ENCODE measurements at regions not wholly inside any gene's neighbourhood (a gene's known extent, or its start where the extent isn't known, plus 50 kb on each side); places are given as distances from the start of the nearest gene placed in this dataset.

- no peaks in the 10 kb centered on the region for H4K20me1 ChIP-seq (ENCODE audit: insufficient read depth, low read length)
- Mint-ChIP-seq H3K27me3 (ENCODE audit: low read depth, unreplicated experiment) (no peaks in the 10 kb centered on the region), H3K27ac (ENCODE audit: unreplicated experiment) (no peak overlapping the region), H3K9me3 (ENCODE audit: unreplicated experiment) (no peaks in the 10 kb centered on the region), H3K36me3 (ENCODE audit: low read depth, unreplicated experiment) (no peaks in the 10 kb centered on the region), H3K4me3 (ENCODE audit: unreplicated experiment) (no peak overlapping the region), H3K4me1 (ENCODE audit: low read depth, unreplicated experiment) (no peaks in the 10 kb centered on the region)
- no peaks in the 10 kb centered on the region for H3K27me3 ChIP-seq (ENCODE audit: insufficient read depth, low read length)
- H2AFZ ChIP-seq (ENCODE audit: low read depth, low read length) = no peak overlapping the region
- H3K4me3 ChIP-seq (ENCODE audit: insufficient read depth, low read depth, low read length) = no peak overlapping the region
- H3K79me2 ChIP-seq (ENCODE audit: insufficient read depth, low read length) = no peaks in the 10 kb centered on the region
- FAIRE-seq (no peak), DNase-seq (ENCODE audit: low read depth) (peak; percentile 0)
- no peak overlapping the region for H3K4me2 ChIP-seq (ENCODE audit: low read length)
- TF ChIP-seq EZH2 (IDR thresholded peaks at IDR 0.05; ENCODE audit: insufficient read depth, low read length) = no peak
- H3K9ac ChIP-seq (ENCODE audit: low read length) = no peak overlapping the region
- H3K9me3 ChIP-seq (ENCODE audit: insufficient read depth, low read depth, low read length) = no peaks in the 10 kb centered on the region
- H3K27ac ChIP-seq (ENCODE audit: low read depth, low read length) = no peak overlapping the region
- H3K36me3 ChIP-seq (ENCODE audit: insufficient read depth, low read length) = no peaks in the 10 kb centered on the region
- no peaks in the 10 kb centered on the region for H3K4me1 ChIP-seq (ENCODE audit: insufficient read depth, low read length)
These were observed 106.7 kb upstream of the GK2 start for GRCh38 chr4:79514621-79515329.

GRCh38 chr4:79513576-79513975 is 105.5 kb upstream of the GK2 start:
- Histone ChIP-seq H3K9ac (ENCODE audit: low read length) (no peak overlapping the region), H4K20me1 (ENCODE audit: insufficient read depth, low read length) (no peaks in the 10 kb centered on the region), H3K79me2 (ENCODE audit: insufficient read depth, low read length) (no peaks in the 10 kb centered on the region), H3K4me3 (ENCODE audit: insufficient read depth, low read depth, low read length) (no peak overlapping the region), H3K4me1 (ENCODE audit: insufficient read depth, low read length) (no peaks in the 10 kb centered on the region), H3K36me3 (ENCODE audit: insufficient read depth, low read length) (no peaks in the 10 kb centered on the region), H3K27me3 (ENCODE audit: insufficient read depth, low read length) (no peaks in the 10 kb centered on the region), H2AFZ (ENCODE audit: low read depth, low read length) (no peak overlapping the region), H3K9me3 (ENCODE audit: insufficient read depth, low read depth, low read length) (no peaks in the 10 kb centered on the region), H3K4me2 (ENCODE audit: low read length) (no peak overlapping the region), H3K27ac (ENCODE audit: low read depth, low read length) (no peak overlapping the region)
- H3K4me3 Mint-ChIP-seq (ENCODE audit: unreplicated experiment) = no peak overlapping the region
- no peaks in the 10 kb centered on the region for H3K36me3 Mint-ChIP-seq (ENCODE audit: low read depth, unreplicated experiment)
- no peaks in the 10 kb centered on the region for H3K4me1 Mint-ChIP-seq (ENCODE audit: low read depth, unreplicated experiment)
- FAIRE-seq (no peak), DNase-seq (ENCODE audit: low read depth) (no peak)
- H3K27me3 Mint-ChIP-seq (ENCODE audit: low read depth, unreplicated experiment) = no peaks in the 10 kb centered on the region
- no peak overlapping the region for H3K27ac Mint-ChIP-seq (ENCODE audit: unreplicated experiment)
- H3K9me3 Mint-ChIP-seq (ENCODE audit: unreplicated experiment) = no peaks in the 10 kb centered on the region
- TF ChIP-seq EZH2 (IDR thresholded peaks at IDR 0.05; ENCODE audit: insufficient read depth, low read length) = no peak

GRCh38 chr4:79512363-79512762 is 104.3 kb upstream of the GK2 start:
- no peaks in the 10 kb centered on the region for H3K4me1 Mint-ChIP-seq (ENCODE audit: low read depth, unreplicated experiment)
- no peaks in the 10 kb centered on the region for H3K79me2 ChIP-seq (ENCODE audit: insufficient read depth, low read length)
- H3K9me3 Mint-ChIP-seq (ENCODE audit: unreplicated experiment) = no peaks in the 10 kb centered on the region

More at GRCh38 chr4:79512363-79512762, 104.3 kb upstream of the GK2 start:
- H3K27ac ChIP-seq (ENCODE audit: low read depth, low read length) = no peak overlapping the region
- FAIRE-seq (no peak), DNase-seq (ENCODE audit: low read depth) (no peak)
- H3K9me3 ChIP-seq (ENCODE audit: insufficient read depth, low read depth, low read length) = no peaks in the 10 kb centered on the region
- H3K36me3 Mint-ChIP-seq (ENCODE audit: low read depth, unreplicated experiment) = no peaks in the 10 kb centered on the region
- H3K27me3 Mint-ChIP-seq (ENCODE audit: low read depth, unreplicated experiment) = no peaks in the 10 kb centered on the region
- H4K20me1 ChIP-seq (ENCODE audit: insufficient read depth, low read length) = no peaks in the 10 kb centered on the region
- no peak for TF ChIP-seq EZH2 (IDR thresholded peaks at IDR 0.05; ENCODE audit: insufficient read depth, low read length)
- TF ChIP-seq CTCF (IDR thresholded peaks at IDR 0.05; ENCODE audit: insufficient read depth, low read depth, low read length) = no peak
- no peaks in the 10 kb centered on the region for H3K27me3 ChIP-seq (ENCODE audit: insufficient read depth, low read length)
- H3K4me1 ChIP-seq (ENCODE audit: insufficient read depth, low read length) = no peaks in the 10 kb centered on the region
- H3K9ac ChIP-seq (ENCODE audit: low read length) = no peak overlapping the region
- no peak overlapping the region for H3K4me3 ChIP-seq (ENCODE audit: insufficient read depth, low read depth, low read length)
- H3K27ac Mint-ChIP-seq (ENCODE audit: unreplicated experiment) = no peak overlapping the region
- no peaks in the 10 kb centered on the region for H3K36me3 ChIP-seq (ENCODE audit: insufficient read depth, low read length)
- no peak overlapping the region for H3K4me2 ChIP-seq (ENCODE audit: low read length)
- H2AFZ ChIP-seq (ENCODE audit: low read depth, low read length) = no peak overlapping the region
- no peak overlapping the region for H3K4me3 Mint-ChIP-seq (ENCODE audit: unreplicated experiment)

Data from astrocyte (in vitro differentiated cells and primary cell).